ENCODE measurements at regions not wholly inside any gene's neighbourhood (a gene's known extent, or its start where the extent isn't known, plus 50 kb on each side); places are given as distances from the start of the nearest gene placed in this dataset.

DNA sequence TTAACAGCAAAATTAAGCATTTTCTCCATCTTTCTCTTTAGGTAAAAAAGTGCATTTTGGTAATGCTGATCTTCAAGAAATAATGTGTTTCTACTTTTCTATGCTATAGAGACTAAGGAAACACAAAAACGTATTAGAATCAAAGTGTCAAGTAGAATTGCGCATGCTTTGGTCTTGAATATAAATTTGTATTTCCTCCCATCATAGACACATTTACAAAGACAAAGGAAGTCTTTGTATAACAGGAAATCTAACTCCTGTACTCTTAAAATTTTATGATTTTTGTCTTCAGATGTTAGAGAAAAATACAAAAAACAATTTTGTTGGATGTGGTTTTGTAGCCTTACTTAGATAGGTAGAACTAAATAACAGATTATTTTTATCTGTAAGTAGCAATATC is 1299.4 kb downstream of the NCAM2 start:
- TF ChIP-seq, protein P1, sequence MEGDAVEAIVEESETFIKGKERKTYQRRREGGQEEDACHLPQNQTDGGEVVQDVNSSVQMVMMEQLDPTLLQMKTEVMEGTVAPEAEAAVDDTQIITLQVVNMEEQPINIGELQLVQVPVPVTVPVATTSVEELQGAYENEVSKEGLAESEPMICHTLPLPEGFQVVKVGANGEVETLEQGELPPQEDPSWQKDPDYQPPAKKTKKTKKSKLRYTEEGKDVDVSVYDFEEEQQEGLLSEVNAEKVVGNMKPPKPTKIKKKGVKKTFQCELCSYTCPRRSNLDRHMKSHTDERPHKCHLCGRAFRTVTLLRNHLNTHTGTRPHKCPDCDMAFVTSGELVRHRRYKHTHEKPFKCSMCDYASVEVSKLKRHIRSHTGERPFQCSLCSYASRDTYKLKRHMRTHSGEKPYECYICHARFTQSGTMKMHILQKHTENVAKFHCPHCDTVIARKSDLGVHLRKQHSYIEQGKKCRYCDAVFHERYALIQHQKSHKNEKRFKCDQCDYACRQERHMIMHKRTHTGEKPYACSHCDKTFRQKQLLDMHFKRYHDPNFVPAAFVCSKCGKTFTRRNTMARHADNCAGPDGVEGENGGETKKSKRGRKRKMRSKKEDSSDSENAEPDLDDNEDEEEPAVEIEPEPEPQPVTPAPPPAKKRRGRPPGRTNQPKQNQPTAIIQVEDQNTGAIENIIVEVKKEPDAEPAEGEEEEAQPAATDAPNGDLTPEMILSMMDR (IDR thresholded peaks at IDR 0.05), result no peak
- no peak for TF ChIP-seq ZFX (IDR thresholded peaks at IDR 0.05; ENCODE audit: borderline replicate concordance)

All from 22Rv1 (cell line).